ENCODE measurements at regions not wholly inside any gene's neighbourhood (a gene's known extent, or its start where the extent isn't known, plus 50 kb on each side); places are given as distances from the start of the nearest gene placed in this dataset.

GRCh38 chr16:5589812-5590373, 492.3 kb upstream of the EEF2KMT start:
- Mint-ChIP-seq H3K27ac (ENCODE audit: unreplicated experiment) (no peak overlapping the region), H3K4me3 (ENCODE audit: unreplicated experiment) (no peak overlapping the region), H3K27me3 (ENCODE audit: low read depth) (no peaks in the 10 kb centered on the region), H3K9me3 (ENCODE audit: low read depth) (peaks cover 41% of the 10 kb centered on the region), H3K4me1 (ENCODE audit: low read depth) (no peaks in the 10 kb centered on the region), H3K36me3 (ENCODE audit: low read depth) (no peaks in the 10 kb centered on the region)
- no peak for TF ChIP-seq CTCF (IDR thresholded peaks at IDR 0.05)
- no peak for DNase-seq (ENCODE audit: low spot score)

GRCh38 chr16:5584109-5584508, 486.5 kb upstream of the EEF2KMT start:
- Mint-ChIP-seq H3K36me3 (ENCODE audit: low read depth) (no peaks in the 10 kb centered on the region), H3K4me1 (ENCODE audit: low read depth) (no peaks in the 10 kb centered on the region), H3K27ac (ENCODE audit: unreplicated experiment) (no peak overlapping the region), H3K4me3 (ENCODE audit: unreplicated experiment) (no peak overlapping the region), H3K9me3 (ENCODE audit: low read depth) (peaks cover 25% of the 10 kb centered on the region), H3K27me3 (ENCODE audit: low read depth) (no peaks in the 10 kb centered on the region)
- no peak for TF ChIP-seq CTCF (IDR thresholded peaks at IDR 0.05)
- DNase-seq (ENCODE audit: low spot score): no peak

GRCh38 chr16:5582529-5582928, 484.9 kb upstream of the EEF2KMT start:
- Mint-ChIP-seq H3K36me3 (ENCODE audit: low read depth) (no peaks in the 10 kb centered on the region), H3K9me3 (ENCODE audit: low read depth) (peaks cover 16% of the 10 kb centered on the region), H3K4me1 (ENCODE audit: low read depth) (no peaks in the 10 kb centered on the region), H3K27me3 (ENCODE audit: low read depth) (no peaks in the 10 kb centered on the region), H3K4me3 (ENCODE audit: unreplicated experiment) (no peak overlapping the region), H3K27ac (ENCODE audit: unreplicated experiment) (no peak overlapping the region)
- no peak for DNase-seq (ENCODE audit: low spot score)
- no peak for TF ChIP-seq CTCF (IDR thresholded peaks at IDR 0.05)

GRCh38 chr16:5581908-5582307, 484.3 kb upstream of the EEF2KMT start:
- Mint-ChIP-seq H3K27me3 (ENCODE audit: low read depth) (no peaks in the 10 kb centered on the region), H3K9me3 (ENCODE audit: low read depth) (peaks cover 14% of the 10 kb centered on the region), H3K27ac (ENCODE audit: unreplicated experiment) (no peak overlapping the region), H3K36me3 (ENCODE audit: low read depth) (no peaks in the 10 kb centered on the region), H3K4me3 (ENCODE audit: unreplicated experiment) (no peak overlapping the region), H3K4me1 (ENCODE audit: low read depth) (no peaks in the 10 kb centered on the region)
- no peak for TF ChIP-seq CTCF (IDR thresholded peaks at IDR 0.05)
- no peak for DNase-seq (ENCODE audit: low spot score)

GRCh38 chr16:5581428-5581827, 483.8 kb upstream of the EEF2KMT start:
- Mint-ChIP-seq H3K4me3 (ENCODE audit: unreplicated experiment) (no peak overlapping the region), H3K36me3 (ENCODE audit: low read depth) (no peaks in the 10 kb centered on the region), H3K27ac (ENCODE audit: unreplicated experiment) (no peak overlapping the region), H3K27me3 (ENCODE audit: low read depth) (no peaks in the 10 kb centered on the region), H3K4me1 (ENCODE audit: low read depth) (no peaks in the 10 kb centered on the region), H3K9me3 (ENCODE audit: low read depth) (peaks cover 15% of the 10 kb centered on the region)
- TF ChIP-seq CTCF (IDR thresholded peaks at IDR 0.05): no peak
- DNase-seq (ENCODE audit: low spot score): no peak

Measured in chondrocyte (in vitro differentiated cells).